ENCODE measurements at regions not wholly inside any gene's neighbourhood (a gene's known extent, or its start where the extent isn't known, plus 50 kb on each side); places are given as distances from the start of the nearest gene placed in this dataset.

DNA sequence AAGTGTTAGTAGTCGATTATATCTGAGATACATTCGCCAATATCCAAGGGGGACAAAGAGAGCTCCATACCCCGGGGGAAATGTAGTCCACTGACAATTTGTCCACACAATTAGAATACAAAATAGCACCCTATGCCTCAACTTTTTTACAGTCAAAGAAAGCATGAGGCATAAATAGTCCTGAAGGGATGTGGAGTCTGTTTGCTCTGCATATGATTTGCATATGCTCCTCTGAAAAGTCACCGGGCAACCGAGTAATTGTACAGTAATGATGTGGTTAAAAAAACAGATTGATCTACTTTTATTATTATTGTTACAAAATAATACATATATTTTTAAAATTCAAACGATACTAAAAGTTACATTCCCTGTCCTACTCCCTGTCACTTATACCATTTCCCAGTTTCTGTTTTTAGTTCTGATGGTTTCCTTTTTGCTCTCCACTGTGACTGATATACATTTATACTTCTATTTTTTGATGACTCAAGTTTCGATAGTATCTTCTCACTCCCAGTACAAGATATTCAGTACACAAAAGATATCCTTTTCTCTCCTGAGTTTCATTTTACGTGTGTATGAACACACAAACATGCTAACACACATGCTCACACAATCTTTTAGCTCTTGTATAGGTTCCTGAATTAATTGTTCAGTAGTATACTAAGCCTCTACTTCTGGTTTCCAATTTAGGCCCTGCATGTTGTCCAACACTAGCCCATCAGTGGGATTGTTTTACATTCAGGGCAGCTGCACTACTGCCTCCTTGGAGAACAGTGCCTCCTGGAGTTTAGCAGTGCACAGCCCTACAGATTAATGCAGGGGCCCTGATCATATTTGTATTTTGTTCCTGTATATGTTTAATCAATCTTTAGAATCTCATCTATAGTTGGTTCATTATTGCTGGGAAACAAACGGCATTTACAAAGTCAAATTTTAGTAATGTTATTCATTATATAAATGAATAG is 130.9 kb downstream of the TES start:
- no peaks in the 10 kb centered on the region for H3K36me3 ChIP-seq (ENCODE audit: control insufficient read depth, insufficient read depth, low read length)
- no TSS peak for BruUV-seq (replicated peaks)
- no peak overlapping the region for H3K4me2 ChIP-seq (ENCODE audit: insufficient read depth, low read length)
- peaks cover 0 to 16% of the 10 kb centered on the region in 2 experiments; a peak in 3 of 5 replicates for H3K4me1 ChIP-seq (replicated peaks in 1 of 2; ENCODE audit: control insufficient read depth in 2 of 2, insufficient read depth in 2 of 2, low read length in 2 of 2)
- DNase-seq (ENCODE audit: extremely low read depth in 1 of 4, low spot score in 3 of 4), result peak in 2 of 4 experiments; percentile 32 to 53
- no peak overlapping the region for H3K27ac ChIP-seq (ENCODE audit: extremely low read depth, low read depth, low read length)
- FAIRE-seq, result no peak
- no peaks in the 10 kb centered on the region for H3K9me1 ChIP-seq (ENCODE audit: control insufficient read depth, insufficient read depth, low read length)
- H3K9me3 ChIP-seq (replicated peaks; ENCODE audit: control insufficient read depth, insufficient read depth, low read depth, low read length), result no peaks in the 10 kb centered on the region
- H3K4me3 ChIP-seq, result no peak overlapping the region
- H3K79me2 ChIP-seq (ENCODE audit: control insufficient read depth, insufficient read depth, low read length), result no peaks in the 10 kb centered on the region
- intact Hi-C loops (cut with micrococcal nuclease), result loop anchor here (1.0 to 5.0 kb wide), 3 partner anchors 83 to 246 kb away; no protein-coding TSS in a partner anchor
- H2AFZ ChIP-seq (ENCODE audit: low read depth, low read length), result no peak overlapping the region
- no peaks in the 10 kb centered on the region for H4K20me1 ChIP-seq (replicated peaks; ENCODE audit: control insufficient read depth, insufficient read depth, low read length)
- ChIA-PET POLR2A (interaction anchor here (0.6 to 1.2 kb wide), 4 partner anchors 9 to 240 kb away, joined by 3 to 4 read pairs (median 3); no protein-coding TSS in a partner anchor), CTCF (ENCODE audit: low intra/inter-chr PET ratio) (no interaction called here)
- 19% methylated on average over 9 of the region's 9 CpGs for WGBS (ENCODE audit: insufficient coverage, low coverage, missing lambda C conversion rate)
- in situ Hi-C loops (cut with MboI), result no loop called here
- no peak overlapping the region for H3K9ac ChIP-seq (ENCODE audit: insufficient read depth in 1 of 2, low read depth in 2 of 2, low read length in 2 of 2)
- no peaks in the 10 kb centered on the region for H3K27me3 ChIP-seq (ENCODE audit: control insufficient read depth in 2 of 2, insufficient read depth in 2 of 2, low read length in 2 of 2)
- ATAC-seq, result peak; percentile 96
- TF ChIP-seq FUS (optimal IDR thresholded peaks at IDR 0.05; ENCODE audit: low read depth, low read length), result no peak
- TF ChIP-seq, protein P1, sequence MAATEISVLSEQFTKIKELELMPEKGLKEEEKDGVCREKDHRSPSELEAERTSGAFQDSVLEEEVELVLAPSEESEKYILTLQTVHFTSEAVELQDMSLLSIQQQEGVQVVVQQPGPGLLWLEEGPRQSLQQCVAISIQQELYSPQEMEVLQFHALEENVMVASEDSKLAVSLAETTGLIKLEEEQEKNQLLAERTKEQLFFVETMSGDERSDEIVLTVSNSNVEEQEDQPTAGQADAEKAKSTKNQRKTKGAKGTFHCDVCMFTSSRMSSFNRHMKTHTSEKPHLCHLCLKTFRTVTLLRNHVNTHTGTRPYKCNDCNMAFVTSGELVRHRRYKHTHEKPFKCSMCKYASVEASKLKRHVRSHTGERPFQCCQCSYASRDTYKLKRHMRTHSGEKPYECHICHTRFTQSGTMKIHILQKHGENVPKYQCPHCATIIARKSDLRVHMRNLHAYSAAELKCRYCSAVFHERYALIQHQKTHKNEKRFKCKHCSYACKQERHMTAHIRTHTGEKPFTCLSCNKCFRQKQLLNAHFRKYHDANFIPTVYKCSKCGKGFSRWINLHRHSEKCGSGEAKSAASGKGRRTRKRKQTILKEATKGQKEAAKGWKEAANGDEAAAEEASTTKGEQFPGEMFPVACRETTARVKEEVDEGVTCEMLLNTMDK (IDR thresholded peaks at IDR 0.05; ENCODE audit: borderline replicate concordance, insufficient read depth, low read depth, low read length, poor library complexity, severe bottlenecking), result no peak
- TF ChIP-seq ZNF165 (CRISPR knock-in tag; IDR thresholded peaks at IDR 0.05; ENCODE audit: borderline replicate concordance), result no peak
- TF ChIP-seq, protein P2, sequence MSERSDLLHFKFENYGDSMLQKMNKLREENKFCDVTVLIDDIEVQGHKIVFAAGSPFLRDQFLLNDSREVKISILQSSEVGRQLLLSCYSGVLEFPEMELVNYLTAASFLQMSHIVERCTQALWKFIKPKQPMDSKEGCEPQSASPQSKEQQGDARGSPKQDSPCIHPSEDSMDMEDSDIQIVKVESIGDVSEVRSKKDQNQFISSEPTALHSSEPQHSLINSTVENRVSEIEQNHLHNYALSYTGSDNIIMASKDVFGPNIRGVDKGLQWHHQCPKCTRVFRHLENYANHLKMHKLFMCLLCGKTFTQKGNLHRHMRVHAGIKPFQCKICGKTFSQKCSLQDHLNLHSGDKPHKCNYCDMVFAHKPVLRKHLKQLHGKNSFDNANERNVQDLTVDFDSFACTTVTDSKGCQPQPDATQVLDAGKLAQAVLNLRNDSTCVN (CRISPR knock-in tag; IDR thresholded peaks at IDR 0.05), result no peak
- no peak for TF ChIP-seq ELF2 (CRISPR knock-in tag; IDR thresholded peaks at IDR 0.05)
- TF ChIP-seq ZNF696 (CRISPR knock-in tag; conservative IDR thresholded peaks at IDR 0.05), result no peak
- TF ChIP-seq ZBTB17 (CRISPR knock-in tag; IDR thresholded peaks at IDR 0.05), result 0 out of 2 replicates have a peak, but pooled peaks have one; percentile 26
- TF ChIP-seq, protein P3, sequence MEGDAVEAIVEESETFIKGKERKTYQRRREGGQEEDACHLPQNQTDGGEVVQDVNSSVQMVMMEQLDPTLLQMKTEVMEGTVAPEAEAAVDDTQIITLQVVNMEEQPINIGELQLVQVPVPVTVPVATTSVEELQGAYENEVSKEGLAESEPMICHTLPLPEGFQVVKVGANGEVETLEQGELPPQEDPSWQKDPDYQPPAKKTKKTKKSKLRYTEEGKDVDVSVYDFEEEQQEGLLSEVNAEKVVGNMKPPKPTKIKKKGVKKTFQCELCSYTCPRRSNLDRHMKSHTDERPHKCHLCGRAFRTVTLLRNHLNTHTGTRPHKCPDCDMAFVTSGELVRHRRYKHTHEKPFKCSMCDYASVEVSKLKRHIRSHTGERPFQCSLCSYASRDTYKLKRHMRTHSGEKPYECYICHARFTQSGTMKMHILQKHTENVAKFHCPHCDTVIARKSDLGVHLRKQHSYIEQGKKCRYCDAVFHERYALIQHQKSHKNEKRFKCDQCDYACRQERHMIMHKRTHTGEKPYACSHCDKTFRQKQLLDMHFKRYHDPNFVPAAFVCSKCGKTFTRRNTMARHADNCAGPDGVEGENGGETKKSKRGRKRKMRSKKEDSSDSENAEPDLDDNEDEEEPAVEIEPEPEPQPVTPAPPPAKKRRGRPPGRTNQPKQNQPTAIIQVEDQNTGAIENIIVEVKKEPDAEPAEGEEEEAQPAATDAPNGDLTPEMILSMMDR (IDR thresholded peaks at IDR 0.05 in 2 of 3, conservative IDR thresholded peaks at IDR 0.05 in 1 of 3; ENCODE audit: insufficient read depth in 2 of 3, low read depth in 1 of 3, low read length in 3 of 3), result peak; percentile 57 to 59 (median 57)
- no peak for TF ChIP-seq ELF4 (CRISPR knock-in tag; IDR thresholded peaks at IDR 0.05)
- TF ChIP-seq, protein P4, sequence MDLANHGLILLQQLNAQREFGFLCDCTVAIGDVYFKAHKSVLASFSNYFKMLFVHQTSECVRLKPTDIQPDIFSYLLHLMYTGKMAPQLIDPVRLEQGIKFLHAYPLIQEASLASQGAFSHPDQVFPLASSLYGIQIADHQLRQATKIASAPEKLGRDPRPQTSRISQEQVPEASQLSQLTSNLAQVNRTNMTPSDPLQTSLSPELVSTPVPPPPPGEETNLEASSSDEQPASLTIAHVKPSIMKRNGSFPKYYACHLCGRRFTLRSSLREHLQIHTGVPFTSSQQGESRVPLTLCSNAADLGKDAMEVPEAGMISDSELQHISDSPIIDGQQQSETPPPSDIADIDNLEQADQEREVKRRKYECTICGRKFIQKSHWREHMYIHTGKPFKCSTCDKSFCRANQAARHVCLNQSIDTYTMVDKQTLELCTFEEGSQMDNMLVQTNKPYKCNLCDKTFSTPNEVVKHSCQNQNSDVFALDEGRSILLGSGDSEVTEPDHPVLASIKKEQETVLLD (IDR thresholded peaks at IDR 0.05), result no peak
- TF ChIP-seq FOSL1 (tag; conservative IDR thresholded peaks at IDR 0.05), result peak; percentile 37
- no peak for TF ChIP-seq NBN (IDR thresholded peaks at IDR 0.05; ENCODE audit: low read depth)
- peak; percentile 53; the same call in 1 of the 2 replicates for TF ChIP-seq ADNP (tag; IDR thresholded peaks at IDR 0.05)
- no peak for TF ChIP-seq SRSF3 (IDR thresholded peaks at IDR 0.05; ENCODE audit: insufficient read depth, low read length)

Data from K562 (cell line).